Retina (tissue), 1 donor: ENCODE measurements at regions not wholly inside any gene's neighbourhood (a gene's known extent, or its start where the extent isn't known, plus 50 kb on each side); places are given as distances from the start of the nearest gene placed in this dataset.

ENCODE experiments used
- DNase-seq: peaks from one replicate; pipeline ENCODE4 v3.0.0-alpha.2; 2016

DNA sequence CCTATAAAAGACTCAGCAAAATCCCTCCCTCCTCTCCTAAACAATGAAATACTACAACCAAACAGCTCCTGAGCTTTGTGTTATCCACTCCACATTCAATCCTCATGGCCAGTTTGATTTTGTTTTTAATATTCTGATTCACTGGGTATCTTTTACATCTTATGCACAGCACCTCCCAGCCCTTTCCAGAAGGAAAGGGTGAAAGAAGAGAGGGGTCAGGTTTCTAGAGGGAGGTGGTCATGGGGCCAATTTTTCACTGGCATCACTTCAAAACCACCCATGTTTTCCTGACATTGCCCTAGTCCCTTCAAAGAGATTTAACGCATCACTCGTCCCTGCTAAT lies 315.6 kb downstream of the LPIN1 start:
- no peak for DNase-seq

DNA sequence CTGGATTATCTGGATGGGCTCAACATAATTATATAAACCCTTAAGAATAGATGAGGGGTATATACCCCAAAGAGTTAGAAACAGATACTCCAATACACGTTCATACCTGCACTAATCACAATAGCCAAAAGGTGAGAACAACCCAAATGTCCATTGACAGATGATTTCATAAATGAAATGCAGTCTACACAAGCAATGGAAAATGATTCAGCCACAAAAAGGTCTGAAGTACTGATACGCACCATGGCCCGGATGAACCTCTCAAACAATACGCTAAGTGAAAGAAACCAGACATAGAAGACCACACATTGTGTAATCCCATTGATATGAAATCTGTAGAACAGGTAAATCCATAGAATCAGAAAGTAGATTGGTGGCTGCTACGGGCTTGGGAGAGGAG lies 316.8 kb downstream of the LPIN1 start:
- no peak for DNase-seq

DNA sequence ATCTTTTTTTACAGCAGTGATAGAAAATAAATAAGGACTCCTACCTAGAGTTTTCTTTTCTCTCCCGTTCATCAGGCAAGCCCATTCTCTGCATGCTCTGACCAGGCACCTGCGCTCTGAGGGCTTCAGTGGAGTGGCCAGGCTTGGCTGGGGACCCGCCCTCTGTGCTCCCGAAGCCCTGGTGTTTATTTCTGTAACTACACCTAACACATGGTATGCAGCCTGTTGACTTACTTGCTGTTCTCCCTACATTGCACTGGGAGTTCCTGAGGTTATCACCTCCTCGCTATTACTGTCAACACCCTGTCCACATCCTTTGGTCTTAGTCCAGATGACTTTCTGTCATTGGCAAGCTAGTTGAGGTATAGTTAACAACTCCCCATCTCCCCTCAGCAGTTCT lies 317.7 kb downstream of the LPIN1 start:
- DNase-seq, result no peak

DNA sequence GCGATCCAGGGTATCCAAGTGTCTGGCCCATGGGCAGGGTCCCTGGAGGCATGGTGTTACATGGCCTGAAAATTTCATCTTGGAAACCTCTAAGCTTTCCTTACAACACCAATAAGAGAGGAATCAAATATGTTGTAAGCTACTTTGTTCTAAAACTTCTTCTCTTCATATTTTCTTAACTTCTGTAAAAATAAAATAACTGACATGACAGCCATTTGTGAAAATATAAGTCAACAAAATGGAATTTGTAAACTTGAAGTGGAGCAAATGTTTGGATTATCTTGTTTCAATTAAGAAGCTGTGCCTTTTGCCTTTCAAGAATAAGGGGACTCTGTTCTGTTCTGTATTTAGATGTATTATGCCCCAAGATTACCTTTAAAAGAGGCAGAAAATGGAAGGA lies 319.7 kb downstream of the LPIN1 start:
- DNase-seq, result no peak

DNA sequence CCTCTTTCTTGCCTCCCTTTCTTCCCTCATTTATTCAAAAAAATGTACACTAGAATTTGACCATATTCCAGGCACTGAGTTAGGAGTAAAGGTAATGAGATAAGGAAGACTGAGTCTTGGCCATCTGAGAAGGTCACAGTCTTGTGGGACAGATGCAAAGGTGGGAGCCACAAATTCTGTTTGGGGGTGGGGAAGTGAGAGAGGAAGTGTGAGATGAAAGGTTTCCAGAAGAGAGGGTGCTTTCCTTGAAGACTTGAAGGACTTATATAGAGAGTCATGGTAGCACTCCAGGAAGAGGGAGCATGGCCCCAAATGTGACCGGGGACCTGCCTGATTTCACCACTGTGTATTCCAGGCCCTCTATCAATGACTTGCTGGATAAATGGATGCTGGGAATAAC lies 320.6 kb downstream of the LPIN1 start:
- DNase-seq, result no peak

DNA sequence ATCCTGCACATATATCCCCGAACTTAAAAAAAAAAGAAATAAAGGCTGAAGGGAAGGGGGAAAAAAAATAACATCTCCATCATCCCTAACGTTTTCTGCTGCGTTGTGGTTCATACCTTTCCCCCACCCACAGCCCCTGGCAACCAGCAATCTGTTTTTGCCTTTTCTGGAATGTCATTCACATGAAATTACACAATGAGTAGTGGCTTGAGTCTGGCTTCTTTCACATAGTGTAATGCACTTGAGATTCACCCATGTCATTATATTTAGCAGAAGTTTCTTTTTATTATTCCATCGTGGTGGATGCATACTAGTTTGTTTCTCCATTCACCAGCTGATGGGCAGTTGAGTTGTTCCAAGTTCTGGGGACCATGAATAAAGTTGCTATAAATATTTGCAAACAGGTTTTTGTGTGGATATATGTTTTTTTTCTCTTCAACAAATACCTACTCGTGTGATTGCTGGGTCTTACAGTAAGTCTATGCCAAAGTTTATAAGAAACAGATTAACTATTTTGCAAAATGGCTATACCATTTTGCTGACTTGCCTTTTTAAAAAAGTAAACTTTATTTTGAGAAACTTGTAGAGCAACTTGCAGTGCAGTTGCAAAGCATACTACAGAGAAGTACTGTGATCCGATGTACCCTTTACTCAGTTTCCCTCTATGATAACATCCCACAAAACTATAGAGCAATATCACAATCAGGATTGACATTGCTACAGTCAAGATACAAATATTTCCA lies 322.5 kb downstream of the LPIN1 start:
- DNase-seq, result no peak

DNA sequence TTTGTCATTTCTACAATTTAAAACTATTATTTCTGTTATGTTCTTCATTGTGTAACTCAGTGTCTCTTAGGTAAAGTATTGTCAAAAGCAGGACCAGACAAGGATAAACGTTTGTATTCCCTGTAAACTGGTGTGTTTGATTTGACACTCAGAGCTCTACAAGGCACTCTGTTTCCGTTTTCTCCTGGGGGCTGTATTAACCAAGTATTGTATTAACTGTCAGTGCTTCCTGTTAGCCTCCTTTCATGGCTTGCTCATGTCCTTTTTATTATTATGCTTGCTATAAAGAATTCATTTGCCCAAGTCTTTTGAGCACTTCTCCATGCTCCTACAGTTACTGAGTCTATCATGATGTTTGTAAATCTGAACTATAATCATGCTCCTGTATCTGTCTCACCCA lies 323.7 kb downstream of the LPIN1 start:
- DNase-seq, result no peak

DNA sequence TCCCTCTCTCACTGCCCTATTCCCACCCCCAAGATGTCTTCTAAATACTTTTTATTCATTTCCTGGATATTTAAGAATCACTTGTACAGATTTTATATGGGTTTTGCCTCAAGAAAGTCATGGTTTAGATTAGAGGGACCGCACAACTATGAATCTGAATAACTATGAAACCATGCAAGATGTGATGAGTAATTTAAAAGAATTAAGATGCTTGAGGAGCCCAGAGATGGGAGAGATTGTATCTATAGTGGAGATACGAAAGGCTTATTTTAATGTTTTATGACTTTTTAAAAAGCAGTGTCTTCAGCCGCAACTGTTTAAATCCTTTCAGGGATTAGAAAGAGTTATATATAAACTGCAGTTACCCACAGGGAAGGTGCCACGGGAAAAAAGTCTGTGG lies 324.1 kb downstream of the LPIN1 start:
- DNase-seq, result no peak

DNA sequence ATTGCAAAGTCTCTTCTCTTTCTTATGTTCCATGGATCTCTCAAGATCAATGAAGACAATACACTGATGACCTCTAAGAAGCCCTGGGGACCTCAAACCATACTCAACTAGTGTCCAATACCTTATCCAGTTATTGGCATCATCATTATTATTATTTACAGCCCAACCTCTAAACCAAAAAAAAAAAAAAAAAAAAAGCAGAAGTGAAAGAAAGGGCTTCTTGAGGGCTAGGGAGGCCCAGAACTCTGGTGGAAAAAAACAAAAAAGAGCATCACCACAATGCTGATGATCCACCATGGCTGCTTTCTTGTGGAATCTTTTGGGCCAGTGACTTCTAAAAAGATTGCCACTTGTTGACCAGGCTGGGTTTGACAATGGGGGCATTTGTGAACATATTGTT lies 324.9 kb downstream of the LPIN1 start:
- no peak for DNase-seq

DNA sequence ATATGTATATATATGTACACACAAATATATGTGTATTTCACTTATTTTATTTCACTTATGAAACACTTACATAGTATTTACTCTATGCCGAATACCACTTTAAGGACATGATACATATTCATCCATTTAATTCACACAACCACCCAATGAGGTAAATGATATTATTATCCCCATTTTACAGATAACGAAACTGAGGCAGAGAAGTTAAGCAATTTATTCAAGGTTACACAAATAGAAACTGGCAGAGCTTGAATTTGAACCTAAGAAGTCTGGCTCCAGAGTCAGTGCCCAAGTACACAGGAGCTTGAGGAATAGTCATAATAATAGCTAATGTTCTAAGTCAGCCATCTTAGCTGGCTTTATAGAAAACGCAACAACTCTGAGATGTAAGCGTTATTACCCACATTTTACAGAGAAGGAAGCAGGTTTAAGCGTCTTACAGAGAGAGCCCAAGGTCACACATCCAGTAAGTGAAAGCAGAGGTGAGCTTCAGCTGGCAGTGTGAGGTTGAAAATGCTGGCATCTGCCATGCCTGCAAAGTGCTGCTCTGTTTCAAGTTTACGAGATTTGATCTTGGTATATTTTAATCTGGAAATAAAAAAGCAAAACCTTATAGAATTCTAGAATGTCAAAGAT lies 326.9 kb downstream of the LPIN1 start:
- no peak for DNase-seq

DNA sequence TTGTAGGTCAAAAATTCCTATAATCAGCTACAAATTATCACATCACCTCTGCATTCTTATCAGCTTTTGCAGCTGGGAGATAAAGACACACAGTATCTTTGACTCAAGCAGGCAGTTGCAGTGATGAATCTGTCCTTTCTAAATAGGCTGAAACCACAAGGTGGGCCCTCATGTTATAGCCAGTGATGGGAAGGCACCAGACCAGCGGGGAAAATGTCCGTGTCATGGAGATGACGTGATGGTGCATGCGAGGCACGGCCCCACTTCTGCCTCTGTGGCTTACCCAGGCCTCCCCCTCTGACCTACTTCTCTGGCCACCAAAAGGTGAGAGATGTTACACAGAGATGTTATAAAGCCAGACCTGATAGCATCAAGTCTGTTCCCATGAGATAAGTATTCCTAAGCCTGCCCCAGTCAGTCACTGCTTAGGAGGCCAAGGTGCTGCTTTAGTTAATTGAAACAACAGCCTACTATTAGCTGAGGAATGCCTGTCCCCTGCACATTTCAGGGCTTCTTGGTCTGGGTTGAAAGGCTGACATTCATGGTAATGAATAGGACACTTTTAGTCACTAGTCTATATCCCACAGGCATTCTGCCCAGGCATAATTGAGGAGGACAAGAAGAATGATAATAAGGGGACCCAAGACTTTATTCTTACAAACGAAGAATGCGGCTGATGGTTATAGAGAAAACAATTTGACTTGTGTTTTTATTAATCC lies 327.9 kb downstream of the LPIN1 start:
- no peak for DNase-seq

DNA sequence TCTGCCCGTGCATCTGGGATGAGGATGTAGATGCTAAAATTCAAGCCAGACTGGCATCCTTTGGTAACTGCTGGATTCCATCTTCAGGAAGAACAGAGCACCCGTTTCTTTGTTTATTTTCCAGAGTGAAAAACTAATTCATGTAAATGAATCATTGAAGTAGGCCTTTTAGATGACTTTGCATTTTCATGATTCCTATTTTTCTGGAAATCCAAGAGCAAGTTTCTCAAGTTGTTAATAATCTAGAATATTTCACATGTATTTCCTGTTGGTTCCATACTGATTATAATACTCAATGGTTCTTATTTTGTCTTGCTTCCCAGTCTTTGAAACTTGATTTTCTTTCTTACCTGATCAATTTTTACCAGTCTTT lies 328.4 kb downstream of the LPIN1 start:
- DNase-seq, result no peak

DNA sequence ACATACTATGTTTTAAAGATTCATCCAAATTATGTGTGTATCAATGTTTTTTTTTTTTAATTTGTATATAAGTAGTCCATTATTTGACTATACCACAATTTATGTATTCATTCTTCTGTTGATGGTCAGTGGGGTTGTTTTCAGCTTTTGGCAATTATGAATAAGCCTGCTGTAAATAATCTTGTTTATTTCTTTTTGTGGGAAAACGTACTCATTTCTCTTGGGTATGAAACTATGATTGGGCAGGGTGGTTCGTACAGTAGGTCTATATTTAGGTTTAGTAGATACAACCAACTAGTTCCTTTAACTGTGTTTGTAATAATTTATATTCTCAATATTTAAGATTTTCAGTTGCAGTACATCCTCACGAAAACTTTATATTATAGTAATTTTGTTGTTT lies 329.2 kb downstream of the LPIN1 start:
- DNase-seq, result no peak

DNA sequence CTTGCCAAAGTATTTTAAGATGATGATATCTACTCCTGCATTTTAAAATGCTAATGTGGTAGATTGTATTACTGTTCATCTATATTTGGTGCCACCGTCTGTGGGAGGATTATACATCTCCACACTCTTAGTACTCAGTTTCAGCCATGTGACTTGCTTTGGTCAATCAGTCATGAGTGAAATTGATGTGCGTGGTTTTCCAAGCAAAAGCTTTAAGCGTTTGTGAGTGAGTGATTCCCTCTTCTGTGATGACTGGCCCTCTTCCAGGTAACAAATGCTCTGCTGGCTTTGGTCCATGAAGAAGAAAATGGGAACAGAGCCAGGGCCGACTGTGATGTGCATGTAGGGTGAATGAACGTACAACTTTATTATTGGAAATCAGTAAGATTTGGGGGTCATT lies 330.4 kb downstream of the LPIN1 start:
- no peak for DNase-seq

DNA sequence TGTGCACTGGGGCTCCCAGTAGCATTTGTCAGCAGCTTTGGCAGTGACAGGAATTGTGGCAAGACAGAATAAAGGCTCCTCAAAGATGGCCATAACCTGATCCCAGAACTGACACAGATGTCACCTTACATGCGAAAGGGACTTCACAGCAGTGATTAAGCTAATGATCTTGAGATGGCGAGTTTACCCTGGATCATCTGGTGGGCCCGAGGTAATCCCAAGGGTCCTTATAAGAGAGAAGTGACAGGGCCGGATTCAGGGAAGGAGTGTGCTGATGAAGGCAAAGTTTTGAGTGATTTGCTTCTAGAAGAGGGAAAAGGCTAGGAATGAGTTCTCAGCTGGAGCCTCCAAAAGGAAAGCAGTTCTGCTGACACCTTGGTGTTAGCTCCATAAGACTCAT lies 333.9 kb downstream of the LPIN1 start:
- no peak for DNase-seq

DNA sequence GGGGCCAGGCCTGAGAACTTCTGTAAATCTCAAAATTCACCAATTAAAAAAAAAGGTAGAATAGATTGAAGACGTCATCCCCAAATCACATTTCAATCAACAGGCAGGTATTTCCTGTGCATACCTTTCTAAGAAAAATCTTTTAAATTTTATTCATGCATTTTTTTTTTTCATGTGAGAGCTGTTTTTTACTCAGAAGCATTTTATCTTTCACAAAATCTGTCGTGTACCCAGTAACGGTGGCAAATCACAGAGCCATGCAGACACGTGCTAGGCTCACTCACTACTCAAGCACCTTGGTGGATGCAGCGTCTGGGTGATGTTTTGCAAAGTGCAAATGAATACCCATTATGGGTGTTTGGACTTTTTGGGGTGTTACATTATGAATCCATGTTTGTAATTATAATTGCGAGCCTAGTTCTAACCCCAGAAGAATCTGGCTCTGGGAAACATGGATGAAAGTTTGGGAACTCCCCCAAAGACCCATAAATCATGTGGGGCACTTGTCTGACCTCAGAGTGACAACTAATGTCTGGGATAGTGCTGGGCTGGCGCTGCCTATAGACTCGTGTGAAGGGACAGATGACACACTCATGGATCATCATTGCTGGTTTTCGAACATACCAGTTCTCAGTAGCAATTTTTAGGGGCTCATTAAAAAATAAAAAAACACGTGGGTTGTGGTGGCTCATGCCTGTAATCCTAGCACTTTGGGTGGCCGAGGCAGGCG lies 335.2 kb downstream of the LPIN1 start:
- DNase-seq, result no peak

DNA sequence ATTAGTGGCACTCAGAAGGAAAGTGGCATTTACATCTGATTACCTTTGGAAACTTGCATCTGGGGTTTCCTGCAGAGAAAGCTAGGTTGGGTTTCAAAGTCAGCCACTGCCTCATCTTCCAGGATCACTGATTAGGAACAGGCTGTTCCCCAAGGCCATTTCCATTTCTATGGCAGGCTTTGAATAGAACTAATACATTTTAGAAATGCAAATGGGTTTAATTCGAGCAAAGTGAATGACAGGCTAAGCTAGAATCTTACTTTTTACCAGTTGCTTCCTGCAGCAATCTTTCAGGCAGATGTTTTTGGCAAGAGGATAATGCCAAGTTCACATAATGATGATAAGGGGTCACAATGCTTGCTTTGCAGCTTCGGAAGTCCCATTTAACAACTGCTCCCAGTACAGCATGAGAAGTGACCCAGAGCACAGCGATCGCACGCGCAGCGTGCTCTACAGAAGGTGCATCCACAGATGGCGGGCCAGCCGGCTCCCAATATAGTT lies 336.7 kb downstream of the LPIN1 start:
- DNase-seq, result no peak

DNA sequence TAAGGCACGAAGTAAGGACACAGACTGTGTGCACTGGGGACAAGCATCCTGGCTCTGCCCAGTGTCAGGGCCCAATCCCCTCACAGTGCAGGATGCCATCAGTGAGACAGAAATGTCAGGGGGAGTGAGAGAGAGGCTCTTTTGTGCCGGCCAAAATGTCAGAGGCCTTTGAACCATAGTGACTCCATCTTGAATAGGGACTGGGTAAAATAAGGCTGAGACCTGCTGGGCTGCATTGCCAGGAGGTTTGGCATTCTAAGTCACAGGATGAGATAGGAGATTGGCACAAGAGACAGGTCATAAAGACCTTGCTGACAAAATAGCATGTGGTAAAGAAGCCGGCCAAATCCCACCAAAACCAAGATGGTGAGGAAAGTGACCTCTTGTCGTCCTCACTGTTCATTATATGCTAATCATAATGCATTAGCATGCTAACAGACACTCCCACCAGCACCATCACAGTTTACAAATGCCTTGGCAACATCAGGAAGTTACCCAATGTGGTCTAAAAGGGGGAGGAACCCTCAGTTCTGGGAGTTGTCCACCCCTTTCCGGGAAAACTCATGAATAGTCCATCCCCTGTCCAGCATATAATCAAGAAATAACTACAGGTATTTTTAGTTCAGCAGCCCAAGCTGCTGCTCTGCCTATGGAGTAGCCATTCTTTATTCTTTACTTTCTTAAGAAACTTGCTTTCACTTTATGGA lies 337.4 kb downstream of the LPIN1 start:
- no peak for DNase-seq

DNA sequence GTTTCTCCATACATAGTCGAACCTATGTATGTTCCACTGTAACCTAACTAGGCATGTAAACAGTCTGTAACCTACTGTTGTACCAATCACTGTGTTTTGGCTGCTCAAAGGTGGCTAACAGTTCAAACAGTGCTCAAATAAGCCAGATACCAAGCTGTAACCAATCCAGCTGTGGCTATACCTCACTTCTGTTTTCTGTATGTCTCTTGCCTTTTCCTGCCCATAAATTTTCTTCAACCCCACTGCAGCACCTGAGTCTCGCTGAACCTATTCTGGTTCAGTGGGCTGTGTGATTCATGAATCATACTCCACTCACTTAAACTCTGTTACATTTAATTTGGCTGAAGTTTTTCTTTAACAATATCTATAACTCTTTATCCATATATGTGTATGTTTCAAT lies 340.7 kb downstream of the LPIN1 start:
- DNase-seq, result no peak

DNA sequence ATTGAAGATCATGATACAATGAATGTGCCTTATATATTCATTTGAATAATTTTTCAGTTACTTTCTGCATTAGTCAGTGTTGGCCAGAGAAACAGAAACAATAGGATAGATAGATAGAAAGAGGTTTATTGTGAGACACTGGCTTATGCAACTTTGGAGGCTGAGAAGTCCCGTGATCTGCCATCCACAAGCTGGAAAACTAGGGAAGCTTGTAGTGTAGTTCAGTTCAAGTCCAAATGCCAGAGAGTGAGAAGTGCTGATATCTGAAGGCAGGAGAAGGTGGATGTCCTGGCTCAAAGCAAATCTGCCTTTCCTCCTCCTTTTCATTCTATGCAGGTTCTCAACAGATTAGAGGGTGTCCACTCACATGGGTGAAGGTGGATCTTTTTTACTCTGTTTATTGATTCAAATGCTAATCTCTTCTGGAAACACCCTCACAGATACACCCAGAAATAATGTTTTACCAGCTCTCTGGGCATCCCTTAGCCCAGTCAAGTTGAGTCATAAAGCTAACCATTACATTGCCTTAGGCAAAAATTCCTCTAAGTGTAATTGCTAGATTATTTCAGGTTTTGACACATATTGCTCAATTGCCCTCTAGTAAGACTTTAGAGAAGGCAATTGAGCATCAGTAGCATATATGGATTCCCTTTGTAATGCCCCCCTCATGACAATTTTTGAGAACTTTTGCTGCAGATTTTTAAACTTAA lies 341.4 kb downstream of the LPIN1 start:
- no peak for DNase-seq

DNA sequence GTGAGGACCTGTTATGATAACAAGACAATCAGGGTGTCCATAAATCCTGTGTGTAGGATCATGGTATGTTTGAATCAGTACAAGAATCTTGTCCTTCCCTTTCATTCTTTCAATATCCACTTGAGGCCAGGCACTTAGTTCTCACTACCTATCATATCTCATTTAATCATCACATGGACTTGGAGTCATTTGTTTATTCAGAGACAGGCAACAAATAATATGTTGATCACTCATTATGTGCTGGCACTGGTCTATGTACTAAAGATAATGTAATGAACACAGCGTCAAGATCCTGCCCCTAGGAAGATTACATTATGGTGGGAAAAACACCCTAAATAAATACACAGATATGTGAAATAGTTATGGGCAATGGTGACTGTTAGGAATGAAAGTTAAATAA lies 342.6 kb downstream of the LPIN1 start:
- no peak for DNase-seq

DNA sequence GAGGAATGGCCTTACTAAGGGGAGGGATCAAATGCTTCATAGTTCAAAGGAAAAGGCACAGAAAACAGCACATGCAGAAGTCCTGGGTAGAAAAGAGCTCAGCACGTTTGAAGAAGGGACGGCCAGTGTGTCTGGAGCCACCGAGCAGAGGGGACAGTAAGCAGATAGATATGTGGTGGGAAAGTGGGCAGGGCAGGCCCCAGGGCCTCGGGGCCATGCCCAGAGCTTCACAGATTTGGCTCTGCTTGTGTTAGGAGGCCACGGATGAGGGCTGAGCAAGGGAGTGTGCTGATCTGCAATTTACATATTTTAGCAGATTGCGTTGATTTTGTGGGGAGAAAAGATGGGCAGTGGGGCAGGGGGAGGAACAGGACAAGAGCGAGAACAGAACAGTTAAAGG lies 343.1 kb downstream of the LPIN1 start:
- no peak for DNase-seq
